AG09319 (cell line): ENCODE measurements at regions not wholly inside any gene's neighbourhood (a gene's known extent, or its start where the extent isn't known, plus 50 kb on each side); places are given as distances from the start of the nearest gene placed in this dataset.

Source experiments
- DNase-seq: peaks from one replicate; pipeline ENCODE4 v3.0.0-alpha.2; 2010; ENCODE audit warnings: low read depth; ENCODE audit errors: extremely low read depth
- CTCF ChIP-seq: IDR thresholded peaks from 2 replicates; pipeline ENCODE4 v1.5.1; 2011; ENCODE audit warnings: low read depth, mild to moderate bottlenecking, inconsistent platforms, low read length, moderate library complexity

GRCh38 chr14:85293612-85294234, 236.2 kb upstream of the FLRT2 start:
- DNase-seq: no peak
- TF ChIP-seq CTCF: no peak

GRCh38 chr14:85295318-85295717, 234.6 kb upstream of the FLRT2 start:
- no peak for DNase-seq
- TF ChIP-seq CTCF: no peak

GRCh38 chr14:85296456-85297210, 233.3 kb upstream of the FLRT2 start:
- no peak for DNase-seq
- TF ChIP-seq CTCF: no peak

GRCh38 chr14:85300107-85300506, 229.8 kb upstream of the FLRT2 start:
- no peak for DNase-seq
- no peak for TF ChIP-seq CTCF

- DNase-seq: no peak
- no peak for TF ChIP-seq CTCF
Observed at GRCh38 chr14:85301506-85301905, 228.4 kb upstream of the FLRT2 start.

- no peak for DNase-seq
- no peak for TF ChIP-seq CTCF
Observed at GRCh38 chr14:85306024-85306423, 223.9 kb upstream of the FLRT2 start.

GRCh38 chr14:85308531-85309300, 221.2 kb upstream of the FLRT2 start:
- no peak for DNase-seq
- TF ChIP-seq CTCF: no peak
